Caco-2 (cell line): ENCODE measurements at regions not wholly inside any gene's neighbourhood (a gene's known extent, or its start where the extent isn't known, plus 50 kb on each side); places are given as distances from the start of the nearest gene placed in this dataset.

Experiments
- BruUV-seq: library from RNA; stranded (reverse); fragments of 400-500 nt; replicated peaks from 2 replicates; lab custom pipeline; 2021; lab: Mats Ljungman, UMichigan
- CTCF ChIA-PET: fragments of 300-600 bp; sonication (Branson Sonifier 250); formaldehyde crosslinking; loops from one replicate; lab custom pipeline; 2022; ENCODE audit warnings: antibody characterized with exemption; lab: Charles Lee
- POLR2A ChIA-PET: fragments of 300-600 bp; sonication (Branson Sonifier 250); formaldehyde crosslinking; loops from one replicate; lab custom pipeline; 2022; ENCODE audit warnings: antibody characterized with exemption; lab: Charles Lee
- DNase-seq, 2 experiments: peaks; one replicate each; pipeline versions ENCODE4 v3.0.0 to v3.0.0-alpha.2; 2020 to 2022
- H3K27me3 ChIP-seq: replicated peaks from 2 replicates; pipeline ENCODE4 v1.6.0; 2011; ENCODE audit warnings: low read length; ENCODE audit not compliant: control insufficient read depth, insufficient read depth
- H3K36me3 ChIP-seq: 2 replicates; pipeline ENCODE4 v1.5.1; 2011; ENCODE audit warnings: low read length; ENCODE audit not compliant: control insufficient read depth, insufficient read depth
- H3K4me1 ChIP-seq: fragments of 250-450 bp; sonication (Bioruptor Pico); 2 replicates; pipeline ENCODE4 v1.5.1; 2020; ENCODE audit warnings: mild to moderate bottlenecking
- H3K4me3 ChIP-seq: 2 replicates; pipeline ENCODE4 v1.5.1; 2011; ENCODE audit warnings: low read depth, mild to moderate bottlenecking, control low read depth, low read length
- H3K9me3 ChIP-seq: fragments of 250-450 bp; sonication (Bioruptor Pico); 2 replicates; pipeline ENCODE4 v1.5.1; 2020; ENCODE audit warnings: mild to moderate bottlenecking, moderate library complexity
- H3K27ac Mint-ChIP-seq: one replicate; pipeline ENCODE4 v1.8.0; 2022; ENCODE audit warnings: mixed read lengths; ENCODE audit not compliant: unreplicated experiment
- H3K27me3 Mint-ChIP-seq: one replicate; pipeline ENCODE4 v1.8.0; 2022; ENCODE audit warnings: mixed read lengths; ENCODE audit not compliant: insufficient read depth, unreplicated experiment
- H3K36me3 Mint-ChIP-seq: one replicate; pipeline ENCODE4 v1.8.0; 2022; ENCODE audit warnings: mild to moderate bottlenecking, mixed read lengths; ENCODE audit not compliant: insufficient read depth, unreplicated experiment
- H3K4me1 Mint-ChIP-seq: one replicate; pipeline ENCODE4 v1.8.0; 2022; ENCODE audit warnings: low read depth, mixed read lengths; ENCODE audit not compliant: unreplicated experiment
- H3K4me3 Mint-ChIP-seq: one replicate; pipeline ENCODE4 v1.8.0; 2022; ENCODE audit warnings: mild to moderate bottlenecking, moderate library complexity, mixed read lengths; ENCODE audit not compliant: unreplicated experiment
- H3K9me3 Mint-ChIP-seq: one replicate; pipeline ENCODE4 v1.8.0; 2022; ENCODE audit warnings: mixed read lengths; ENCODE audit not compliant: unreplicated experiment
- CTCF ChIP-seq, 2 experiments: fragments of 200-600 bp in 1 of 2; IDR thresholded peaks; 1 replicate in 1 of 2; 2 replicates in 1 of 2; pipeline versions ENCODE4 v1.5.1 to v1.8.0; 2011 to 2022; ENCODE audit warnings: antibody characterized with exemption in 1 of 2, control low read depth in 1 of 2, inconsistent platforms in 1 of 2, low read depth in 1 of 2, low read length in 1 of 2, mild to moderate bottlenecking in 1 of 2, moderate library complexity in 1 of 2; ENCODE audit not compliant: insufficient read depth in 1 of 2, severe bottlenecking in 1 of 2, unreplicated experiment in 1 of 2
- intact Hi-C: fragments of 100-400 bp; cut with micrococcal nuclease; formaldehyde crosslinking; loops from one replicate; pipeline ENCODE4 v1.10.0; 2022; ENCODE audit not compliant: unreplicated experiment

- Histone ChIP-seq H3K4me3 (no peak overlapping the region), H3K36me3 (no peaks in the 10 kb centered on the region), H3K9me3 (no peaks in the 10 kb centered on the region; the same call in 1 of the 2 replicates), H3K4me1 (no peaks in the 10 kb centered on the region), H3K27me3 (no peaks in the 10 kb centered on the region)
- H3K4me1 Mint-ChIP-seq: no peaks in the 10 kb centered on the region
- no peak for DNase-seq
- no peak for TF ChIP-seq CTCF (IDR thresholded peaks at IDR 0.05; ENCODE audit: insufficient read depth in 1 of 2, low read depth in 1 of 2, low read length in 1 of 2, severe bottlenecking in 1 of 2, unreplicated experiment in 1 of 2)
- no peak overlapping the region for H3K4me3 Mint-ChIP-seq
- BruUV-seq: no TSS peak
- ChIA-PET POLR2A (no interaction called here), CTCF (no interaction called here)
- H3K27me3 Mint-ChIP-seq: peaks cover 8% of the 10 kb centered on the region
- no peaks in the 10 kb centered on the region for H3K9me3 Mint-ChIP-seq
- intact Hi-C loops: no loop called here
- no peak overlapping the region for H3K27ac Mint-ChIP-seq
- H3K36me3 Mint-ChIP-seq: no peaks in the 10 kb centered on the region
Observed at GRCh38 chr16:51989637-51990230, 557.2 kb downstream of the TOX3 start.

- H3K9me3 Mint-ChIP-seq: no peaks in the 10 kb centered on the region
- Histone ChIP-seq H3K4me1 (no peaks in the 10 kb centered on the region), H3K4me3 (no peak overlapping the region), H3K36me3 (no peaks in the 10 kb centered on the region), H3K27me3 (no peaks in the 10 kb centered on the region), H3K9me3 (no peaks in the 10 kb centered on the region; the same call in 1 of the 2 replicates)
- intact Hi-C loops: no loop called here
- peaks cover 8% of the 10 kb centered on the region for H3K27me3 Mint-ChIP-seq
- no TSS peak for BruUV-seq
- H3K27ac Mint-ChIP-seq: no peak overlapping the region
- POLR2A ChIA-PET: no interaction called here
- H3K4me1 Mint-ChIP-seq: no peaks in the 10 kb centered on the region
- DNase-seq: no peak
- no peaks in the 10 kb centered on the region for H3K36me3 Mint-ChIP-seq
- CTCF ChIA-PET: no interaction called here
- no peak for TF ChIP-seq CTCF (IDR thresholded peaks at IDR 0.05; ENCODE audit: insufficient read depth in 1 of 2, low read depth in 1 of 2, low read length in 1 of 2, severe bottlenecking in 1 of 2, unreplicated experiment in 1 of 2)
- H3K4me3 Mint-ChIP-seq: no peak overlapping the region
Observed at GRCh38 chr16:51988977-51989376, 558.0 kb downstream of the TOX3 start.

GRCh38 chr16:51987519-51987918 lies 559.4 kb downstream of the TOX3 start:
- no peak overlapping the region for H3K27ac Mint-ChIP-seq
- no peaks in the 10 kb centered on the region for H3K36me3 Mint-ChIP-seq
- DNase-seq: no peak
- intact Hi-C loops: no loop called here
- H3K27me3 Mint-ChIP-seq: peaks cover 6% of the 10 kb centered on the region
- no peaks in the 10 kb centered on the region for H3K27me3 ChIP-seq
- H3K36me3 ChIP-seq: no peaks in the 10 kb centered on the region
- no peaks in the 10 kb centered on the region for H3K9me3 ChIP-seq
- H3K4me3 Mint-ChIP-seq: no peak overlapping the region
- no peak overlapping the region for H3K4me3 ChIP-seq
- POLR2A ChIA-PET: no interaction called here
- H3K4me1 Mint-ChIP-seq: no peaks in the 10 kb centered on the region
- no peaks in the 10 kb centered on the region for H3K9me3 Mint-ChIP-seq
- no peak for TF ChIP-seq CTCF (IDR thresholded peaks at IDR 0.05; ENCODE audit: insufficient read depth in 1 of 2, low read depth in 1 of 2, low read length in 1 of 2, severe bottlenecking in 1 of 2, unreplicated experiment in 1 of 2)
- no peaks in the 10 kb centered on the region for H3K4me1 ChIP-seq
- BruUV-seq: no TSS peak
- CTCF ChIA-PET: no interaction called here
